ENCODE measurements at regions not wholly inside any gene's neighbourhood (a gene's known extent, or its start where the extent isn't known, plus 50 kb on each side); places are given as distances from the start of the nearest gene placed in this dataset.

DNA sequence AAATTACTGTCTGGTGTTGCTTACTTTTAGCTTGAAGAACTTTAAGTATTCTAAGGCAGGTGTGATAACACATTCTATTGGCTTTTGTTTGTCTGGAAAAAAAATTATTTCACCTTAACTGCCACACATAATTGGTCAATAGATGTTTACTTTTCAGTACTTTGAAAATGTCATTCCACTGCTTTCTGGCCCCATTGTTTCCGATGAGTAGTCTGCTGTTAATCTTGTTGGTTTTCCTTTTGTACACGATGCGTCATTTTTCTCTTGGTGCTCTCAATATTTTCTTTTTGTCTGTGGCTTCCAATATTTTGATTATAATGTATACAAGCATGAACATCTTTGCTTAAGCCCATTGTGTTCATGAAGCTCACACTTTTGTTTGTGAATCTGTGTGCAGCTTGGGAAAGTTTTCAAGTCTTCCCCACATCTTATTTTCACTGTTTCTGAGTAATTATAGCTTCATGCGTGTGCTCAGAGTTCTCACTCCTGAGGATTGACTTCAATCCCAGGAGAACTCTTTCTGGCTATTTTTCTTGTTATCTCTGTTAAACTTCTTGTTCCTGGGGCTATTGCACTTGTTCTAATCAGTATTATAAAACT, 664.7 kb downstream of the IGSF11 start:
- no peak overlapping the region for H3K27ac Mint-ChIP-seq
- POLR2A ChIA-PET: no interaction called here
- no peak for TF ChIP-seq CTCF (IDR thresholded peaks at IDR 0.05)
- H3K4me3 Mint-ChIP-seq: no peak overlapping the region
- H3K27me3 Mint-ChIP-seq: no peaks in the 10 kb centered on the region
- no peaks in the 10 kb centered on the region for H3K4me1 Mint-ChIP-seq
- DNase-seq (no peak), ATAC-seq (ENCODE audit: low read depth) (no peak)
- no peaks in the 10 kb centered on the region for H3K36me3 Mint-ChIP-seq (ENCODE audit: low read depth)
- H3K9me3 Mint-ChIP-seq: peaks cover 12% of the 10 kb centered on the region
- intact Hi-C loops (cut with micrococcal nuclease): no loop called here
- CTCF ChIA-PET: no interaction called here

- ChIA-PET CTCF (no interaction called here), POLR2A (no interaction called here)
- H3K4me1 Mint-ChIP-seq: no peaks in the 10 kb centered on the region
- H3K27ac Mint-ChIP-seq: no peak overlapping the region
- H3K4me3 Mint-ChIP-seq: no peak overlapping the region
- no peak for DNase-seq
- no peak for ATAC-seq (ENCODE audit: low read depth)
- TF ChIP-seq CTCF (IDR thresholded peaks at IDR 0.05): no peak
- H3K27me3 Mint-ChIP-seq: no peaks in the 10 kb centered on the region
- intact Hi-C loops (cut with micrococcal nuclease): no loop called here
- no peaks in the 10 kb centered on the region for H3K36me3 Mint-ChIP-seq (ENCODE audit: low read depth)
- H3K9me3 Mint-ChIP-seq: peaks cover 3% of the 10 kb centered on the region
These were observed 654.1 kb downstream of the IGSF11 start for GRCh38 chr3:118380576-118380975.

- Mint-ChIP-seq H3K36me3 (ENCODE audit: low read depth) (no peaks in the 10 kb centered on the region), H3K4me1 (no peaks in the 10 kb centered on the region), H3K9me3 (no peaks in the 10 kb centered on the region), H3K27me3 (no peaks in the 10 kb centered on the region), H3K4me3 (no peak overlapping the region), H3K27ac (no peak overlapping the region)
- DNase-seq: no peak
- intact Hi-C loops (cut with micrococcal nuclease): no loop called here
- no peak for ATAC-seq (ENCODE audit: low read depth)
- CTCF ChIA-PET: no interaction called here
- no peak for TF ChIP-seq CTCF (IDR thresholded peaks at IDR 0.05)
- POLR2A ChIA-PET: no interaction called here
These were observed 638.2 kb downstream of the IGSF11 start for GRCh38 chr3:118396491-118396890.

- H3K9me3 Mint-ChIP-seq: no peaks in the 10 kb centered on the region
- ATAC-seq (ENCODE audit: low read depth) (no peak), DNase-seq (no peak)
- H3K27me3 Mint-ChIP-seq: no peaks in the 10 kb centered on the region
- TF ChIP-seq CTCF (IDR thresholded peaks at IDR 0.05): no peak
- intact Hi-C loops (cut with micrococcal nuclease): no loop called here
- no peaks in the 10 kb centered on the region for H3K36me3 Mint-ChIP-seq (ENCODE audit: low read depth)
- H3K4me1 Mint-ChIP-seq: no peaks in the 10 kb centered on the region
- ChIA-PET CTCF (no interaction called here), POLR2A (no interaction called here)
- no peak overlapping the region for H3K4me3 Mint-ChIP-seq
- H3K27ac Mint-ChIP-seq: no peak overlapping the region
These were observed 634.6 kb downstream of the IGSF11 start for GRCh38 chr3:118400086-118400485.

DNA sequence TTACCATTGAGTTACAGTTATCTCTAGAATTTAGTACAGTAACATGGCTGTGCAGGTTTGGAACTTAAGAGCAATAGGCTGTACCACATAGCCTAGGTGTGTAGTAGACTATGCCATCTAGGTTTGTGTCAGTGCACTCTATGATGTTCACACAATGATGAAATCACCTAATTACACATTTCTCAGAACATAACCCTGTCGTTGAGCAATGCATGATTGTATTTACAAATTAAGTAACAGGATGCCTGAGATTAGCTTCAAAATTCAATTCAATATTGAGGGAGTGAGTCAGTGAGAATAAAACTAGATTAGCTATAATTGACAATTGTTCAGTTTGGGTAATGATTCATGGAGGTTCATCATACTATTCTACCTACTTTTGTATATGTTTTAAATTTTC, 633.8 kb downstream of the IGSF11 start:
- Mint-ChIP-seq H3K4me3 (no peak overlapping the region), H3K4me1 (no peaks in the 10 kb centered on the region), H3K27ac (no peak overlapping the region), H3K36me3 (ENCODE audit: low read depth) (no peaks in the 10 kb centered on the region), H3K9me3 (no peaks in the 10 kb centered on the region), H3K27me3 (no peaks in the 10 kb centered on the region)
- no peak for TF ChIP-seq CTCF (IDR thresholded peaks at IDR 0.05)
- CTCF ChIA-PET: no interaction called here
- ATAC-seq (ENCODE audit: low read depth) (no peak), DNase-seq (no peak)
- POLR2A ChIA-PET: no interaction called here
- intact Hi-C loops (cut with micrococcal nuclease): no loop called here
